GM23338 (cell line): ENCODE measurements at regions not wholly inside any gene's neighbourhood (a gene's known extent, or its start where the extent isn't known, plus 50 kb on each side); places are given as distances from the start of the nearest gene placed in this dataset.

Source experiments
- ATAC-seq: fragments of 200-7000 bp; cut with Tn5 transposase; 3 replicates; pipeline ENCODE4 v1.9.1; 2020
- DNase-seq: peaks from one replicate; pipeline ENCODE4 v3.0.0-alpha.2; 2015; ENCODE audit warnings: low spot score
- H2AFZ ChIP-seq: fragments of 200-600 bp; sonication (generic); 2 replicates; pipeline ENCODE4 v1.8.0; 2016; ENCODE audit warnings: antibody characterized with exemption, mild to moderate bottlenecking, moderate library complexity
- H3F3A ChIP-seq: fragments of 200-600 bp; sonication (generic); replicated peaks from 2 replicates; pipeline ENCODE4 v1.8.0; 2017; ENCODE audit warnings: antibody characterized with exemption, mixed run types, low read depth
- H3K27ac ChIP-seq: fragments of 200-600 bp; sonication (generic); 2 replicates; pipeline ENCODE4 v1.6.1; 2016; ENCODE audit warnings: low read depth
- H3K27me3 ChIP-seq: fragments of 200-600 bp; sonication (generic); 2 replicates; pipeline ENCODE4 v1.8.0; 2016; ENCODE audit warnings: mild to moderate bottlenecking, mixed run types, moderate library complexity; ENCODE audit not compliant: insufficient read depth
- H3K36me3 ChIP-seq: fragments of 200-600 bp; sonication (generic); 2 replicates; pipeline ENCODE4 v1.8.0; 2016; ENCODE audit warnings: mild to moderate bottlenecking; ENCODE audit not compliant: insufficient read depth
- H3K4me1 ChIP-seq: fragments of 200-600 bp; sonication (generic); 2 replicates; pipeline ENCODE4 v1.8.0; 2016; ENCODE audit warnings: mild to moderate bottlenecking, moderate library complexity; ENCODE audit not compliant: insufficient read depth
- H3K4me2 ChIP-seq: fragments of 200-600 bp; sonication (generic); 2 replicates; pipeline ENCODE4 v1.7.1; 2017; ENCODE audit warnings: mixed run types
- H3K4me3 ChIP-seq: fragments of 200-600 bp; sonication (generic); 2 replicates; pipeline ENCODE4 v1.6.1; 2016; ENCODE audit warnings: mixed run types
- H3K79me2 ChIP-seq: fragments of 200-600 bp; sonication (generic); replicated peaks from 2 replicates; pipeline ENCODE4 v1.8.0; 2017; ENCODE audit warnings: mild to moderate bottlenecking; ENCODE audit not compliant: insufficient read depth
- H3K9me2 ChIP-seq: fragments of 200-600 bp; sonication (generic); 2 replicates; pipeline ENCODE4 v1.8.0; 2017; ENCODE audit not compliant: insufficient read depth
- H4K20me1 ChIP-seq: fragments of 200-600 bp; sonication (generic); replicated peaks from 2 replicates; pipeline ENCODE4 v1.8.0; 2017; ENCODE audit warnings: mild to moderate bottlenecking; ENCODE audit not compliant: insufficient read depth
- H3K27ac Mint-ChIP-seq: 2 replicates; pipeline ENCODE4 v1.8.0; 2020; ENCODE audit warnings: inconsistent platforms, mild to moderate bottlenecking, moderate library complexity, mixed read lengths
- H3K27me3 Mint-ChIP-seq: 3 replicates; pipeline ENCODE4 v1.8.0; 2022; ENCODE audit warnings: low read depth, mild to moderate bottlenecking, moderate library complexity, mixed read lengths, inconsistent platforms; ENCODE audit not compliant: insufficient read depth, poor library complexity
- H3K36me3 Mint-ChIP-seq: 3 replicates; pipeline ENCODE4 v1.8.0; 2021; ENCODE audit warnings: low read depth, mild to moderate bottlenecking, inconsistent platforms, moderate library complexity, mixed read lengths
- H3K4me1 Mint-ChIP-seq: 3 replicates; pipeline ENCODE4 v1.8.0; 2020; ENCODE audit warnings: mild to moderate bottlenecking, inconsistent platforms, mixed read lengths
- H3K4me3 Mint-ChIP-seq: 3 replicates; pipeline ENCODE4 v1.8.0; 2021; ENCODE audit warnings: moderate library complexity, mild to moderate bottlenecking, inconsistent platforms, mixed read lengths
- H3K9me3 Mint-ChIP-seq: 3 replicates; pipeline ENCODE4 v1.8.0; 2020; ENCODE audit warnings: moderate library complexity, mild to moderate bottlenecking, inconsistent platforms, mixed read lengths
- ETS1 ChIP-seq: IDR thresholded peaks from 2 replicates; pipeline ENCODE4 v1.6.1; 2016; ENCODE audit warnings: antibody characterized with exemption
- EZH2 ChIP-seq: fragments of 200-600 bp; sonication (generic); IDR thresholded peaks from one replicate; pipeline ENCODE4 v1.8.0; 2017; ENCODE audit warnings: antibody characterized with exemption, mild to moderate bottlenecking, low read depth; ENCODE audit not compliant: unreplicated experiment
- EZH2phosphoT487 ChIP-seq: fragments of 200-600 bp; sonication (generic); IDR thresholded peaks from one replicate; pipeline ENCODE4 v1.8.1; 2018; ENCODE audit warnings: antibody characterized with exemption; ENCODE audit not compliant: unreplicated experiment
- POLR2AphosphoS5 ChIP-seq: IDR thresholded peaks from 2 replicates; pipeline ENCODE4 v1.6.1; 2016; ENCODE audit warnings: antibody characterized with exemption, low read depth
- STAT1 ChIP-seq: IDR thresholded peaks from one replicate; pipeline ENCODE4 v1.6.1; 2016; ENCODE audit warnings: antibody characterized with exemption; ENCODE audit not compliant: unreplicated experiment
- ZNF331 ChIP-seq: fragments of 250-450 bp; sonication (Bioruptor Pico); IDR thresholded peaks from 2 replicates; pipeline ENCODE4 v1.5.0; 2020; ENCODE audit warnings: low read depth, mild to moderate bottlenecking, moderate library complexity
- ZNF462 ChIP-seq: fragments of 250-450 bp; sonication (Bioruptor Pico); IDR thresholded peaks from 2 replicates; pipeline ENCODE4 v1.5.0; 2020; ENCODE audit warnings: mild to moderate bottlenecking, moderate library complexity

- H3K27me3 ChIP-seq = no peaks in the 10 kb centered on the region
- H3K27me3 Mint-ChIP-seq = peaks cover 8% of the 10 kb centered on the region
- H4K20me1 ChIP-seq = no peaks in the 10 kb centered on the region
- no peak overlapping the region for H3K27ac Mint-ChIP-seq
- ATAC-seq (no peak), DNase-seq (no peak)
- no peaks in the 10 kb centered on the region for H3K4me1 ChIP-seq
- H3K36me3 ChIP-seq = no peaks in the 10 kb centered on the region
- H2AFZ ChIP-seq = no peak overlapping the region
- H3K4me2 ChIP-seq = no peak overlapping the region
- no peak overlapping the region for H3K4me3 ChIP-seq
- H3K9me3 Mint-ChIP-seq = peaks cover 8% of the 10 kb centered on the region
- peaks cover 6% of the 10 kb centered on the region; the same call in 2 of the 3 replicates for H3K36me3 Mint-ChIP-seq
- H3K9me2 ChIP-seq = no peaks in the 10 kb centered on the region
- H3K4me3 Mint-ChIP-seq = no peak overlapping the region
- no peaks in the 10 kb centered on the region for H3K79me2 ChIP-seq
- H3F3A ChIP-seq = no peaks in the 10 kb centered on the region
- no peak for TF ChIP-seq STAT1
- no peak overlapping the region for H3K27ac ChIP-seq
- peaks cover 9% of the 10 kb centered on the region; the same call in 2 of the 3 replicates for H3K4me1 Mint-ChIP-seq
Measured at GRCh38 chr3:127471142-127471541, 119.4 kb downstream of the TPRA1 start.

GRCh38 chr3:127469760-127470159 lies 120.8 kb downstream of the TPRA1 start:
- Histone ChIP-seq H2AFZ (no peak overlapping the region), H3K79me2 (no peaks in the 10 kb centered on the region), H3K36me3 (no peaks in the 10 kb centered on the region), H3K9me2 (no peaks in the 10 kb centered on the region), H3K27me3 (no peaks in the 10 kb centered on the region), H3K4me2 (no peak overlapping the region), H3K27ac (no peak overlapping the region), H3K4me1 (no peaks in the 10 kb centered on the region), H4K20me1 (no peaks in the 10 kb centered on the region), H3F3A (no peaks in the 10 kb centered on the region), H3K4me3 (no peak overlapping the region)
- Mint-ChIP-seq H3K27me3 (peaks cover 8% of the 10 kb centered on the region), H3K4me3 (no peak overlapping the region), H3K27ac (no peak overlapping the region), H3K9me3 (peaks cover 8% of the 10 kb centered on the region), H3K36me3 (peaks cover 6% of the 10 kb centered on the region; the same call in 2 of the 3 replicates), H3K4me1 (peaks cover 9% of the 10 kb centered on the region; the same call in 2 of the 3 replicates)
- DNase-seq (no peak), ATAC-seq (no peak)
- TF ChIP-seq EZH2phosphoT487 = no peak
- TF ChIP-seq ETS1 = no peak
- TF ChIP-seq POLR2AphosphoS5 = no peak

- no peaks in the 10 kb centered on the region for H3K9me2 ChIP-seq
- H3K4me3 ChIP-seq = no peak overlapping the region
- H3K27me3 Mint-ChIP-seq = peaks cover 4% of the 10 kb centered on the region
- H3K4me2 ChIP-seq = 0 out of 2 replicates have a peak overlapping the region, but pooled peaks have one; percentile 26
- no peak for TF ChIP-seq POLR2AphosphoS5
- TF ChIP-seq EZH2 = no peak
- TF ChIP-seq ZNF462 = no peak
- no peak for TF ChIP-seq ZNF331 (CRISPR knock-in tag)
- H3K27ac ChIP-seq = no peak overlapping the region
- no peaks in the 10 kb centered on the region for H3K79me2 ChIP-seq
- peak overlapping the region; percentile 86 for H2AFZ ChIP-seq
- peaks cover 7% of the 10 kb centered on the region; the same call in 2 of the 3 replicates for H3K4me1 Mint-ChIP-seq
- H3K36me3 ChIP-seq = no peaks in the 10 kb centered on the region
- 0 out of 2 replicates have a peak, but pooled peaks cover 5% of the 10 kb centered on the region for H4K20me1 ChIP-seq
- no peaks in the 10 kb centered on the region for H3K27me3 ChIP-seq
- no peaks in the 10 kb centered on the region for H3K4me1 ChIP-seq
- H3K4me3 Mint-ChIP-seq = no peak overlapping the region
- H3K36me3 Mint-ChIP-seq = peaks cover 6% of the 10 kb centered on the region; the same call in 2 of the 3 replicates
- ATAC-seq (peak; percentile 86), DNase-seq (peak; percentile 60)
- peaks cover 8% of the 10 kb centered on the region for H3K9me3 Mint-ChIP-seq
- no peaks in the 10 kb centered on the region for H3F3A ChIP-seq
- H3K27ac Mint-ChIP-seq = peak overlapping the region; percentile 28; the same call in 1 of the 2 replicates
Measured at GRCh38 chr3:127467391-127467790, 123.1 kb downstream of the TPRA1 start.
